ENCODE measurements at regions not wholly inside any gene's neighbourhood (a gene's known extent, or its start where the extent isn't known, plus 50 kb on each side); places are given as distances from the start of the nearest gene placed in this dataset.

DNA sequence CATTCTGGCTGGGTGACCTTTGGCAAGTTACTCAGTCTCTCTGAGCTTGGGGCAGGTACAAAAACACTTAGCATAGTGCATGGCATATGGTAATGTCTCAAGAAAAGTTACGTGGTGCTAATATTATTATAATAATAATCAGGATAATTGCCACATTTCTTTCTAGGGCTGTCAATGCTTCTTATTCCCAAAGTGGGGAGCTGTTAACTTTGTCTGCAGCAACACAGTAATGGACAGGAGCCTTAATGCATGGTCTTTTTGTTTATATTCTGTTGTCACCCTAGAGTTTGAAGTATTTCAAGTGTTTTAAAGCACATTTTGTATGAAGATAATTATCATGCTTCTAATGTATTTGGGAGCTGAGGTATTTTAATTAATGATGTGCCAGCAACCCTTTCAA, 121.8 kb downstream of the FHIP1A start (continued):
- TF ChIP-seq, protein P1, sequence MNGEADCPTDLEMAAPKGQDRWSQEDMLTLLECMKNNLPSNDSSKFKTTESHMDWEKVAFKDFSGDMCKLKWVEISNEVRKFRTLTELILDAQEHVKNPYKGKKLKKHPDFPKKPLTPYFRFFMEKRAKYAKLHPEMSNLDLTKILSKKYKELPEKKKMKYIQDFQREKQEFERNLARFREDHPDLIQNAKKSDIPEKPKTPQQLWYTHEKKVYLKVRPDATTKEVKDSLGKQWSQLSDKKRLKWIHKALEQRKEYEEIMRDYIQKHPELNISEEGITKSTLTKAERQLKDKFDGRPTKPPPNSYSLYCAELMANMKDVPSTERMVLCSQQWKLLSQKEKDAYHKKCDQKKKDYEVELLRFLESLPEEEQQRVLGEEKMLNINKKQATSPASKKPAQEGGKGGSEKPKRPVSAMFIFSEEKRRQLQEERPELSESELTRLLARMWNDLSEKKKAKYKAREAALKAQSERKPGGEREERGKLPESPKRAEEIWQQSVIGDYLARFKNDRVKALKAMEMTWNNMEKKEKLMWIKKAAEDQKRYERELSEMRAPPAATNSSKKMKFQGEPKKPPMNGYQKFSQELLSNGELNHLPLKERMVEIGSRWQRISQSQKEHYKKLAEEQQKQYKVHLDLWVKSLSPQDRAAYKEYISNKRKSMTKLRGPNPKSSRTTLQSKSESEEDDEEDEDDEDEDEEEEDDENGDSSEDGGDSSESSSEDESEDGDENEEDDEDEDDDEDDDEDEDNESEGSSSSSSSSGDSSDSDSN (CRISPR knock-in tag; IDR thresholded peaks at IDR 0.05) = no peak
- TF ChIP-seq, protein P2, sequence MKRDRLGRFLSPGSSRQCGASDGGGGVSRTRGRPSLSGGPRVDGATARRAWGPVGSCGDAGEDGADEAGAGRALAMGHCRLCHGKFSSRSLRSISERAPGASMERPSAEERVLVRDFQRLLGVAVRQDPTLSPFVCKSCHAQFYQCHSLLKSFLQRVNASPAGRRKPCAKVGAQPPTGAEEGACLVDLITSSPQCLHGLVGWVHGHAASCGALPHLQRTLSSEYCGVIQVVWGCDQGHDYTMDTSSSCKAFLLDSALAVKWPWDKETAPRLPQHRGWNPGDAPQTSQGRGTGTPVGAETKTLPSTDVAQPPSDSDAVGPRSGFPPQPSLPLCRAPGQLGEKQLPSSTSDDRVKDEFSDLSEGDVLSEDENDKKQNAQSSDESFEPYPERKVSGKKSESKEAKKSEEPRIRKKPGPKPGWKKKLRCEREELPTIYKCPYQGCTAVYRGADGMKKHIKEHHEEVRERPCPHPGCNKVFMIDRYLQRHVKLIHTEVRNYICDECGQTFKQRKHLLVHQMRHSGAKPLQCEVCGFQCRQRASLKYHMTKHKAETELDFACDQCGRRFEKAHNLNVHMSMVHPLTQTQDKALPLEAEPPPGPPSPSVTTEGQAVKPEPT (CRISPR knock-in tag; IDR thresholded peaks at IDR 0.05; ENCODE audit: low read depth) = no peak
- TF ChIP-seq ZNF317 (CRISPR knock-in tag; IDR thresholded peaks at IDR 0.05) = no peak
- TF ChIP-seq, protein P3, sequence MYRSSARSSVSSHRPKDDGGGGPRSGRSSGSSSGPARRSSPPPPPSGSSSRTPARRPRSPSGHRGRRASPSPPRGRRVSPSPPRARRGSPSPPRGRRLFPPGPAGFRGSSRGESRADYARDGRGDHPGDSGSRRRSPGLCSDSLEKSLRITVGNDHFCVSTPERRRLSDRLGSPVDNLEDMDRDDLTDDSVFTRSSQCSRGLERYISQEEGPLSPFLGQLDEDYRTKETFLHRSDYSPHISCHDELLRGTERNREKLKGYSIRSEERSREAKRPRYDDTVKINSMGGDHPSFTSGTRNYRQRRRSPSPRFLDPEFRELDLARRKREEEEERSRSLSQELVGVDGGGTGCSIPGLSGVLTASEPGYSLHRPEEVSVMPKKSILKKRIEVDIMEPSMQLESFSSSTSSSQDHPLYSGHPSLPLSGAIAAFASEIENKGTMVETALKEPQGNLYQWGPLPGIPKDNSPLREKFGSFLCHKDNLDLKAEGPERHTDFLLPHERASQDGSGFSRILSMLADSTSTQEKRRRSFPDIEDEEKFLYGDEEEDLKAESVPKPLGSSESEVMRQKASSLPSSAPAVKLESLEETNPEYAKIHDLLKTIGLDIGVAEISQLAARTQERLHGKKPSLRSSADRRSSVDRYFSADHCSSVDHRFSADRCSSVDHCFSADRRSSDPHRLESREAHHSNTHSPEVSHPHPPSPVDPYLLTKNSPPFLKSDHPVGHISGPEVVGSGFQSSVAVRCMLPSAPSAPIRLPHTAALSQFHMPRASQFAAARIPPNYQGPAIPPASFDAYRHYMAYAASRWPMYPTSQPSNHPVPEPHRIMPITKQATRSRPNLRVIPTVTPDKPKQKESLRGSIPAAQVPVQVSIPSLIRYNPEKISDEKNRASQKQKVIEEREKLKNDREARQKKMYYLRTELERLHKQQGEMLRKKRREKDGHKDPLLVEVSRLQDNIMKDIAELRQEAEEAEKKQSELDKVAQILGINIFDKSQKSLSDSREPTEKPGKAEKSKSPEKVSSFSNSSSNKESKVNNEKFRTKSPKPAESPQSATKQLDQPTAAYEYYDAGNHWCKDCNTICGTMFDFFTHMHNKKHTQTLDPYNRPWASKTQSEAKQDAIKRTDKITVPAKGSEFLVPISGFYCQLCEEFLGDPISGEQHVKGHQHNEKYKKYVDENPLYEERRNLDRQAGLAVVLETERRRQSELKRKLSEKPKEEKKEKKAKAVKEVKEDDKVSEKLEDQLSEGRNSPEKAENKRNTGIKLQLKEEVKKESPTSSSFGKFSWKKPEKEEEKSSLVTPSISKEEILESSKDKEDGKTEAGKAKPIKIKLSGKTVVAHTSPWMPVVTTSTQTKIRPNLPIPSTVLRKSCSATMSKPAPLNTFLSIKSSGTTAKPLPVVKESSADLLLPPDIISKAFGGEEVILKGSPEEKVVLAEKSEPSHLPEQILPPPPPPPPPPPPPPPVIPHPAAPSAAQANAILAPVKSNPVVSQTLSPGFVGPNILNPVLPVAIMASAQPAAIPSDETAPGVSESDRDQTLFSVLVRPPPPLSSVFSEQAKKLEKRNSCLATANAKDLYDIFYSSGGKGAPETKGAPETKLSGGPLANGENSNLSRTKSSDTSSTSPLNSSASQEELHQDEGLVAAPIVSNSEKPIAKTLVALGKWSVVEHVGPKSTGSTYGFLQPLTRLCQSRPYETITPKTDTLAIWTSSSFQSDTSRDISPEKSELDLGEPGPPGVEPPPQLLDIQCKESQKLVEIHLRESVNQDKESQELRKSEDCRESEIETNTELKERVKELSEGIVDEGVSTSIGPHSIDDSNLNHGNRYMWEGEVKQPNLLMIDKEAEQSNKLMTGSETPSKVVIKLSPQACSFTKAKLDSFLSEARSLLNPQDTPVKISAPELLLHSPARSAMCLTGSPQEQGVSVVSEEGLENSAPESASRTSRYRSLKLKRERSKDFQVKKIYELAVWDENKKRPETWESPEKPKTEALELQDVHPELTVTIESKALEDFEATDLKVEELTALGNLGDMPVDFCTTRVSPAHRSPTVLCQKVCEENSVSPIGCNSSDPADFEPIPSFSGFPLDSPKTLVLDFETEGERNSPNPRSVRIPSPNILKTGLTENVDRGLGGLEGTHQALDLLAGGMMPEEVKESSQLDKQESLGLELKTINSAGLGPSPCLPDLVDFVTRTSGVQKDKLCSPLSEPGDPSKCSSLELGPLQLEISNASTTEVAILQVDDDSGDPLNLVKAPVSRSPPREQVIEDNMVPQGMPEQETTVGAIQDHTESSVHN (CRISPR knock-in tag; IDR thresholded peaks at IDR 0.05) = no peak
- no peak for TF ChIP-seq KLF11 (CRISPR knock-in tag; IDR thresholded peaks at IDR 0.05)
